ENCODE measurements at regions not wholly inside any gene's neighbourhood (a gene's known extent, or its start where the extent isn't known, plus 50 kb on each side); places are given as distances from the start of the nearest gene placed in this dataset.

DNA sequence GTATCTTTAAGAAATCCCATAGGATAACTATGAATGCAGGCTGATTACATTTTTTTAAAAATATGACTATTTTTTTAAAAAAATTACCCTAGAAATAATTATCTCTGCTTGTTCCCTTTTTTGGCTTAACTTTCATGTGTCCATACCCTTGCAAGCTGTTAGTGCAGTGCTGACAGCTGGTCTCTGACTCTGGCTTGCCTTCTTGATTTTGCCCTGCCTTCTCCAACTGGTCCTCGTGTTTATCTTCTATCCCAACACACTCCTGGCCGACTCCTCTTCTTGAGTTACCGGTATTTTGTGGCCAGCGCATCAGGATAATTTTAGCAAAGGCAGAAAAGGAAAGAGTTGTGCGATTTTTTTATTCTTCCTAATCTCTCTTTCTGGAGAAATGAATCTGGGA, 111.7 kb upstream of the STARD3NL start:
- no peak for TF ChIP-seq ZNF626 (tag by site-specific recombination; IDR thresholded peaks at IDR 0.05)
- no peak for TF ChIP-seq ZNF266 (tag by site-specific recombination; IDR thresholded peaks at IDR 0.05; ENCODE audit: low read depth)
- TF ChIP-seq TRIM28 (IDR thresholded peaks at IDR 0.05; ENCODE audit: borderline replicate concordance, low read length) = no peak
- no peak for TF ChIP-seq ZNF146 (tag by site-specific recombination; IDR thresholded peaks at IDR 0.05)
- TF ChIP-seq, protein P1, sequence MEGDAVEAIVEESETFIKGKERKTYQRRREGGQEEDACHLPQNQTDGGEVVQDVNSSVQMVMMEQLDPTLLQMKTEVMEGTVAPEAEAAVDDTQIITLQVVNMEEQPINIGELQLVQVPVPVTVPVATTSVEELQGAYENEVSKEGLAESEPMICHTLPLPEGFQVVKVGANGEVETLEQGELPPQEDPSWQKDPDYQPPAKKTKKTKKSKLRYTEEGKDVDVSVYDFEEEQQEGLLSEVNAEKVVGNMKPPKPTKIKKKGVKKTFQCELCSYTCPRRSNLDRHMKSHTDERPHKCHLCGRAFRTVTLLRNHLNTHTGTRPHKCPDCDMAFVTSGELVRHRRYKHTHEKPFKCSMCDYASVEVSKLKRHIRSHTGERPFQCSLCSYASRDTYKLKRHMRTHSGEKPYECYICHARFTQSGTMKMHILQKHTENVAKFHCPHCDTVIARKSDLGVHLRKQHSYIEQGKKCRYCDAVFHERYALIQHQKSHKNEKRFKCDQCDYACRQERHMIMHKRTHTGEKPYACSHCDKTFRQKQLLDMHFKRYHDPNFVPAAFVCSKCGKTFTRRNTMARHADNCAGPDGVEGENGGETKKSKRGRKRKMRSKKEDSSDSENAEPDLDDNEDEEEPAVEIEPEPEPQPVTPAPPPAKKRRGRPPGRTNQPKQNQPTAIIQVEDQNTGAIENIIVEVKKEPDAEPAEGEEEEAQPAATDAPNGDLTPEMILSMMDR (tag by site-specific recombination; IDR thresholded peaks at IDR 0.05) = no peak
- no peak for TF ChIP-seq ZNF114 (tag by site-specific recombination; IDR thresholded peaks at IDR 0.05)
- TF ChIP-seq ZNF416 (tag by site-specific recombination; IDR thresholded peaks at IDR 0.05) = no peak
- no peak for TF ChIP-seq ZNF18 (tag by site-specific recombination; IDR thresholded peaks at IDR 0.05)
- TF ChIP-seq, protein P2, sequence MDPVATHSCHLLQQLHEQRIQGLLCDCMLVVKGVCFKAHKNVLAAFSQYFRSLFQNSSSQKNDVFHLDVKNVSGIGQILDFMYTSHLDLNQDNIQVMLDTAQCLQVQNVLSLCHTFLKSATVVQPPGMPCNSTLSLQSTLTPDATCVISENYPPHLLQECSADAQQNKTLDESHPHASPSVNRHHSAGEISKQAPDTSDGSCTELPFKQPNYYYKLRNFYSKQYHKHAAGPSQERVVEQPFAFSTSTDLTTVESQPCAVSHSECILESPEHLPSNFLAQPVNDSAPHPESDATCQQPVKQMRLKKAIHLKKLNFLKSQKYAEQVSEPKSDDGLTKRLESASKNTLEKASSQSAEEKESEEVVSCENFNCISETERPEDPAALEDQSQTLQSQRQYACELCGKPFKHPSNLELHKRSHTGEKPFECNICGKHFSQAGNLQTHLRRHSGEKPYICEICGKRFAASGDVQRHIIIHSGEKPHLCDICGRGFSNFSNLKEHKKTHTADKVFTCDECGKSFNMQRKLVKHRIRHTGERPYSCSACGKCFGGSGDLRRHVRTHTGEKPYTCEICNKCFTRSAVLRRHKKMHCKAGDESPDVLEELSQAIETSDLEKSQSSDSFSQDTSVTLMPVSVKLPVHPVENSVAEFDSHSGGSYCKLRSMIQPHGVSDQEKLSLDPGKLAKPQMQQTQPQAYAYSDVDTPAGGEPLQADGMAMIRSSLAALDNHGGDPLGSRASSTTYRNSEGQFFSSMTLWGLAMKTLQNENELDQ (tag by site-specific recombination; IDR thresholded peaks at IDR 0.05; ENCODE audit: low read depth) = no peak
- TF ChIP-seq ATF2 (tag by site-specific recombination; IDR thresholded peaks at IDR 0.05; ENCODE audit: low read depth) = no peak
- TF ChIP-seq ZNF670 (tag by site-specific recombination; IDR thresholded peaks at IDR 0.05; ENCODE audit: low read depth) = no peak

Measured in HEK293 (cell line).